ENCODE measurements at regions not wholly inside any gene's neighbourhood (a gene's known extent, or its start where the extent isn't known, plus 50 kb on each side); places are given as distances from the start of the nearest gene placed in this dataset.

GRCh38 chr4:22596409-22596808, 80.5 kb upstream of the ADGRA3 start:
- TF ChIP-seq CTCF (IDR thresholded peaks at IDR 0.05) (no peak), POLR2A (IDR thresholded peaks at IDR 0.05) (no peak), POLR2AphosphoS5 (IDR thresholded peaks at IDR 0.05) (no peak)

Measured in suprapubic skin (tissue), 4 donors.